Erythroblast (primary cell): ENCODE measurements at regions not wholly inside any gene's neighbourhood (a gene's known extent, or its start where the extent isn't known, plus 50 kb on each side); places are given as distances from the start of the nearest gene placed in this dataset.

Source experiments
- GATA1 ChIP-seq: IDR thresholded peaks from 2 replicates; pipeline ENCODE4 v1.6.1; 2011; ENCODE audit warnings: low read depth, mild to moderate bottlenecking, control low read depth, low read length, moderate library complexity
- POLR2A ChIP-seq: IDR thresholded peaks from 2 replicates; pipeline ENCODE4 v1.6.1; 2011; ENCODE audit warnings: mild to moderate bottlenecking, low read length

DNA sequence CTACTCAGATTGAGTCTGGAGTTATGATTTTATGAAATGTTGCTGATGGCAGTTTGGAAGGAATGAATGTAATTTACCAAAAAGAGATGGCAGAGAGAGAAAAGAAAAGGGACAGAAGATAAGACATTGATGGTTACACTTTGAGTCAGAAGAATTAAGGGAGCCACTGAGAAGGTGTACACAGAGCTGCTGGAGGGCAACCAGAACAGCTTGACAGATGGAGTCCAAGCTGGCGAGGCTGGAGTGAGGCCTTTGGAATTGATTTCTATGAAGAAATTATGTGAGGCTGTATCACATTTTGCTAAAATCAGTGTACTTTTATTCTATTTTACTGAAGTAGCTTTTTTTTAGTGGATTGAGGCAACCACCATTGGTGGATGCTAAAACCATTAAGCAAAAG lies 740.5 kb downstream of the REEP3 start:
- TF ChIP-seq POLR2A (no peak), GATA1 (no peak)
